ENCODE measurements at regions not wholly inside any gene's neighbourhood (a gene's known extent, or its start where the extent isn't known, plus 50 kb on each side); places are given as distances from the start of the nearest gene placed in this dataset.

DNA sequence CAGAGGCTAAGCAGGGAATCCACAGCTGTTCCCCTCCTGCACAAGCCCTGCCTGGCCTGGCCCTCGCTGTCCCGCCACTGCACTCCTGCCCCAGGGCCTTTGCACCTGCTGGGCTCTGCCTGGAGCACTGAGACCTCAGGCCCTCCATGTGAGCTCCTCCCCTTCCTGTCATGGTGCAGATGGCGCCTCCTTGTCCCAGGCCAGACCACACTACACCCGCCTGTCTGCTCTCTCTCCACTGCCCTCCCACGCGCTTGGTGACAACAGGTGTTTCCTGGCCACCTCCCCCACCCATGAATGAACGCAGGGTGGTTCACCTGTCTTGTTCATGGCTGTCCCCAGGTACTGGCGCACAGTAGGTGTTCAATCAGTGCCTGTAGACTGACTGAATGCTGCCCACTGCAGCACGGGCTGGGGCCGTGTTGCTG is 82.9 kb downstream of the NCOR2 start:
- Histone ChIP-seq H3K9me2 (ENCODE audit: insufficient read depth) (no peaks in the 10 kb centered on the region), H2AFZ (ENCODE audit: low read depth, low read length, poor library complexity, severe bottlenecking) (no peak overlapping the region), H3K27me3 (ENCODE audit: insufficient read depth, low read length) (no peaks in the 10 kb centered on the region), H3K4me2 (ENCODE audit: low read length) (no peak overlapping the region), H3K4me1 (ENCODE audit: control insufficient read depth in 1 of 2, insufficient read depth in 2 of 2, low read length in 2 of 2) (peaks cover 0 to 6% of the 10 kb centered on the region in 2 experiments; a peak in 1 of 4 replicates), H4K20me1 (ENCODE audit: insufficient read depth) (no peaks in the 10 kb centered on the region), H3K4me3 (replicated peaks in 1 of 2; ENCODE audit: low read depth in 1 of 2, low read length in 2 of 2) (no peak overlapping the region), H3K27ac (ENCODE audit: low read depth, low read length) (no peak overlapping the region), H3K79me2 (ENCODE audit: insufficient read depth, low read length) (peaks cover 17% of the 10 kb centered on the region; the same call in 1 of the 2 replicates), H3K36me3 (ENCODE audit: control insufficient read depth in 1 of 2, insufficient read depth in 2 of 2, low read length in 2 of 2) (no peaks in the 10 kb centered on the region), H3K9ac (ENCODE audit: low read length) (no peak overlapping the region), H3K9me3 (ENCODE audit: control insufficient read depth in 1 of 2, insufficient read depth in 1 of 2, low read depth in 1 of 2, low read length in 2 of 2) (no peaks in the 10 kb centered on the region)
- no peak for DNase-seq (ENCODE audit: low read depth, low spot score)
- intact Hi-C loops (cut with micrococcal nuclease) = no loop called here
- ChIA-PET RAD21 (ENCODE audit: low non-redundant PET in 1 of 2, low total read pairs in 2 of 2, uncharacterized antibody in 2 of 2, unreplicated experiment in 2 of 2) (no interaction called here), CTCF (no interaction called here), POLR2A (no interaction called here)
- TF ChIP-seq POLR2AphosphoS5 (IDR thresholded peaks at IDR 0.05; ENCODE audit: low read depth, low read length) (no peak), CEBPB (IDR thresholded peaks at IDR 0.05; ENCODE audit: low read depth) (no peak), EGR1 (IDR thresholded peaks at IDR 0.05; ENCODE audit: low read depth) (no peak), SIN3A (IDR thresholded peaks at IDR 0.05; ENCODE audit: low read depth) (no peak), EZH2 (IDR thresholded peaks at IDR 0.05) (no peak), ELF1 (IDR thresholded peaks at IDR 0.05; ENCODE audit: borderline replicate concordance, low read depth) (no peak), EZH2phosphoT487 (IDR thresholded peaks at IDR 0.05; ENCODE audit: borderline replicate concordance) (no peak), POLR2A (IDR thresholded peaks at IDR 0.05; ENCODE audit: borderline replicate concordance, extremely low read depth, insufficient read depth, insufficient read length) (no peak), CBX3 (IDR thresholded peaks at IDR 0.05; ENCODE audit: low read depth) (no peak)
- TF ChIP-seq, protein P1, sequence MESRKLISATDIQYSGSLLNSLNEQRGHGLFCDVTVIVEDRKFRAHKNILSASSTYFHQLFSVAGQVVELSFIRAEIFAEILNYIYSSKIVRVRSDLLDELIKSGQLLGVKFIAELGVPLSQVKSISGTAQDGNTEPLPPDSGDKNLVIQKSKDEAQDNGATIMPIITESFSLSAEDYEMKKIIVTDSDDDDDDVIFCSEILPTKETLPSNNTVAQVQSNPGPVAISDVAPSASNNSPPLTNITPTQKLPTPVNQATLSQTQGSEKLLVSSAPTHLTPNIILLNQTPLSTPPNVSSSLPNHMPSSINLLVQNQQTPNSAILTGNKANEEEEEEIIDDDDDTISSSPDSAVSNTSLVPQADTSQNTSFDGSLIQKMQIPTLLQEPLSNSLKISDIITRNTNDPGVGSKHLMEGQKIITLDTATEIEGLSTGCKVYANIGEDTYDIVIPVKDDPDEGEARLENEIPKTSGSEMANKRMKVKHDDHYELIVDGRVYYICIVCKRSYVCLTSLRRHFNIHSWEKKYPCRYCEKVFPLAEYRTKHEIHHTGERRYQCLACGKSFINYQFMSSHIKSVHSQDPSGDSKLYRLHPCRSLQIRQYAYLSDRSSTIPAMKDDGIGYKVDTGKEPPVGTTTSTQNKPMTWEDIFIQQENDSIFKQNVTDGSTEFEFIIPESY (IDR thresholded peaks at IDR 0.05; ENCODE audit: extremely low read depth, insufficient replicate concordance, low read length) = no peak
- BruUV-seq (replicated peaks) = no TSS peak
- ATAC-seq = no peak

DNA sequence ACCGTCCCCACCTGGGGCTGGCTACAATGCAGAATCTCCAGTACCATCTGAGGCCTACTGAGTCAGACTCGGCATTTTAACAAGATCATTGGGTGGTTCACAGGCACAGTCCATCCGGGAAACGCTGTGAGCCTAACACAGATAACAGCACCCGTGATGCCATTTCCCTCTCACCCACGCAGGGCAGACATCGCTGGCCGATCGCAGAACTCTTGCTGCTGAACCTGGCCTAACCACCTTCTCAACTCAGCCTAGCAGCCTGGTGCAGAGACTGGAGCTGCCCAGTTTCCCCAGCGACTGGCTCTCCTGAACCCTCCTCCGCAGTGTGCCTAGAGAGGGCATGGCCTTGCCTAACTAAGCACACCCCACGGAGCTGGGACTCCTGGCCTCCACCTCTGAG is 83.3 kb downstream of the NCOR2 start:
- Histone ChIP-seq H2AFZ (ENCODE audit: low read depth, low read length, poor library complexity, severe bottlenecking) (no peak overlapping the region), H4K20me1 (ENCODE audit: insufficient read depth) (no peaks in the 10 kb centered on the region), H3K9me2 (ENCODE audit: insufficient read depth) (no peaks in the 10 kb centered on the region), H3K27me3 (ENCODE audit: insufficient read depth, low read length) (no peaks in the 10 kb centered on the region), H3K9me3 (ENCODE audit: control insufficient read depth in 1 of 2, insufficient read depth in 1 of 2, low read depth in 1 of 2, low read length in 2 of 2) (no peaks in the 10 kb centered on the region), H3K9ac (ENCODE audit: low read length) (no peak overlapping the region), H3K4me2 (ENCODE audit: low read length) (no peak overlapping the region), H3K4me3 (replicated peaks in 1 of 2; ENCODE audit: low read depth in 1 of 2, low read length in 2 of 2) (no peak overlapping the region), H3K79me2 (ENCODE audit: insufficient read depth, low read length) (peaks cover 12% of the 10 kb centered on the region; the same call in 1 of the 2 replicates), H3K36me3 (ENCODE audit: control insufficient read depth in 1 of 2, insufficient read depth in 2 of 2, low read length in 2 of 2) (no peaks in the 10 kb centered on the region), H3K27ac (ENCODE audit: low read depth, low read length) (no peak overlapping the region), H3K4me1 (ENCODE audit: control insufficient read depth in 1 of 2, insufficient read depth in 2 of 2, low read length in 2 of 2) (peaks cover 0 to 6% of the 10 kb centered on the region in 2 experiments; a peak in 1 of 4 replicates)
- ATAC-seq (no peak), DNase-seq (ENCODE audit: low read depth, low spot score) (no peak)
- RAD21 ChIA-PET (ENCODE audit: low non-redundant PET in 1 of 2, low total read pairs in 2 of 2, uncharacterized antibody in 2 of 2, unreplicated experiment in 2 of 2) = no interaction called here
- CTCF ChIA-PET = no interaction called here
- BruUV-seq (replicated peaks) = no TSS peak
- POLR2A ChIA-PET = no interaction called here
- TF ChIP-seq EZH2 (IDR thresholded peaks at IDR 0.05) (no peak), YY1 (IDR thresholded peaks at IDR 0.05; ENCODE audit: extremely low read depth, insufficient replicate concordance, low read depth, low read length) (no peak), JUND (IDR thresholded peaks at IDR 0.05) (no peak), SRF (IDR thresholded peaks at IDR 0.05; ENCODE audit: low read depth) (no peak), RAD21 (IDR thresholded peaks at IDR 0.05; ENCODE audit: low read depth) (no peak), CEBPB (IDR thresholded peaks at IDR 0.05; ENCODE audit: low read depth) (no peak), SP1 (IDR thresholded peaks at IDR 0.05; ENCODE audit: low read depth) (no peak), EGR1 (IDR thresholded peaks at IDR 0.05; ENCODE audit: low read depth) (no peak)
- TF ChIP-seq, protein P2, sequence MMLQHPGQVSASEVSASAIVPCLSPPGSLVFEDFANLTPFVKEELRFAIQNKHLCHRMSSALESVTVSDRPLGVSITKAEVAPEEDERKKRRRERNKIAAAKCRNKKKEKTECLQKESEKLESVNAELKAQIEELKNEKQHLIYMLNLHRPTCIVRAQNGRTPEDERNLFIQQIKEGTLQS (IDR thresholded peaks at IDR 0.05) = no peak
- TF ChIP-seq, protein P1 (IDR thresholded peaks at IDR 0.05; ENCODE audit: extremely low read depth, insufficient replicate concordance, low read length) = no peak
- intact Hi-C loops (cut with micrococcal nuclease) = no loop called here
